HG03159 (cell line): ENCODE measurements at regions not wholly inside any gene's neighbourhood (a gene's known extent, or its start where the extent isn't known, plus 50 kb on each side); places are given as distances from the start of the nearest gene placed in this dataset.

Experiments
- ATAC-seq: cut with Tn5 transposase; IDR thresholded peaks from one replicate; pipeline ENCODE4 v1.9.1; 2021; ENCODE audit warnings: mild to moderate bottlenecking, moderate library complexity; ENCODE audit not compliant: unreplicated experiment

- no peak for ATAC-seq
Observed at GRCh38 chr11:97356144-97356543, 966.3 kb downstream of the JRKL start.

- ATAC-seq: no peak
Observed at GRCh38 chr11:97359016-97359415, 969.2 kb downstream of the JRKL start.

GRCh38 chr11:97361812-97362378 lies 972.1 kb downstream of the JRKL start:
- no peak for ATAC-seq

- no peak for ATAC-seq
Observed at GRCh38 chr11:97363331-97363730, 973.5 kb downstream of the JRKL start.

- no peak for ATAC-seq
Observed at GRCh38 chr11:97364047-97364446, 974.2 kb downstream of the JRKL start.

- no peak for ATAC-seq
Observed at GRCh38 chr11:97367406-97368083, 977.7 kb downstream of the JRKL start.

GRCh38 chr11:97389270-97389669 lies 999.5 kb downstream of the JRKL start:
- no peak for ATAC-seq

- no peak for ATAC-seq
Observed at GRCh38 chr11:97398246-97398645, 1008.4 kb downstream of the JRKL start.

- ATAC-seq: no peak
Observed at GRCh38 chr11:97409141-97409540, 1019.3 kb downstream of the JRKL start.

GRCh38 chr11:97414801-97415200 lies 1025.0 kb downstream of the JRKL start:
- no peak for ATAC-seq

GRCh38 chr11:97419729-97420128 lies 1029.9 kb downstream of the JRKL start:
- ATAC-seq: no peak

GRCh38 chr11:97428247-97428790 lies 1038.5 kb downstream of the JRKL start:
- ATAC-seq: no peak

GRCh38 chr11:97430877-97431276 lies 1041.1 kb downstream of the JRKL start:
- ATAC-seq: no peak

- no peak for ATAC-seq
Observed at GRCh38 chr11:97432926-97433325, 1043.1 kb downstream of the JRKL start.

- no peak for ATAC-seq
Observed at GRCh38 chr11:97445561-97445960, 1055.7 kb downstream of the JRKL start.

- no peak for ATAC-seq
Observed at GRCh38 chr11:97451441-97451840, 1061.6 kb downstream of the JRKL start.

GRCh38 chr11:97454988-97455387 lies 1065.2 kb downstream of the JRKL start:
- no peak for ATAC-seq

GRCh38 chr11:97460091-97460490 lies 1070.3 kb downstream of the JRKL start:
- ATAC-seq: no peak

- ATAC-seq: no peak
Observed at GRCh38 chr11:97461044-97461880, 1071.4 kb downstream of the JRKL start.

GRCh38 chr11:97461934-97462333 lies 1072.1 kb downstream of the JRKL start:
- no peak for ATAC-seq

GRCh38 chr11:97463891-97464290 lies 1074.1 kb downstream of the JRKL start:
- ATAC-seq: no peak

GRCh38 chr11:97471480-97471879 lies 1081.7 kb downstream of the JRKL start:
- no peak for ATAC-seq
